HG03571 (cell line): ENCODE measurements at regions not wholly inside any gene's neighbourhood (a gene's known extent, or its start where the extent isn't known, plus 50 kb on each side); places are given as distances from the start of the nearest gene placed in this dataset.

Source experiments
- ATAC-seq: cut with Tn5 transposase; IDR thresholded peaks from one replicate; pipeline ENCODE4 v1.9.1; 2021; ENCODE audit not compliant: unreplicated experiment

DNA sequence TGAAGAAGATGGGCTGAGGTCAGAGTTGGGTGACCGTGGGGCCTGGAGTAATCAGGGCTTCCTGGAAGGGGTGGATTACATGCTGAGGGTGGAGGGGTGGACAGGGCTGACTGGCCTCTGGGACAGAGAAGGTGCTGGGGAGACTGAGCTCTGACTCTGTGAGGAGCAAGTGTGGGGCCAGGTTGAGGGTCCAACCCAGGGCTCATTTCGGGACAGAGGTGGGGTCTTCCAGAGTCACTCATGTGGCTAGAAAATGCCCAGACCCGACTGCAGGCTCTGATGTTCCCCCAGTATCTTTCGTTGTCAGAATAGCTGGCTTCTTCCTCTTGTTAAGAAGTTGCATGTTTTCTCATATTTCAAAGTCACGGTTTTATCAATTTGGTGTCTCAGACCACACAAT, 311.8 kb downstream of the PTPRU start:
- ATAC-seq: no peak

DNA sequence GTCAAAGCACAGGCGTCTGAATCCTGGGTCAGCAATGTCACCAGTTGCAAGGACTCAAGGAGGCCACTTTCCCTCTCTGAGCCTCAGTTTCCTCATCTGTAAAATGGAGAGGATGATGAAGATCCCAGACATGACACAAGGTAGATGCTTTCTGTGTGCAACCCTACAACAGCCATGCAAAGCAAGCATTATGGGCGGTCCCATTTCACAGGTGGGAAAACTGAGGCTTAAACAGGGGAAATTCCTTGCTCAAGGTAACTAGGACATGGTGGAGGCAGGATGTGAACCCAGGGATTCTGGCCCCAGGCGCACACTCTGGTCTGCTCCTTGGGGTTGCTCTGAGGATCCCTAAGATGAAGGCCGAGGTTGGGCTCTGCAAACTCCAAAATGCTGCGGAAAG, 311.0 kb downstream of the PTPRU start:
- no peak for ATAC-seq

DNA sequence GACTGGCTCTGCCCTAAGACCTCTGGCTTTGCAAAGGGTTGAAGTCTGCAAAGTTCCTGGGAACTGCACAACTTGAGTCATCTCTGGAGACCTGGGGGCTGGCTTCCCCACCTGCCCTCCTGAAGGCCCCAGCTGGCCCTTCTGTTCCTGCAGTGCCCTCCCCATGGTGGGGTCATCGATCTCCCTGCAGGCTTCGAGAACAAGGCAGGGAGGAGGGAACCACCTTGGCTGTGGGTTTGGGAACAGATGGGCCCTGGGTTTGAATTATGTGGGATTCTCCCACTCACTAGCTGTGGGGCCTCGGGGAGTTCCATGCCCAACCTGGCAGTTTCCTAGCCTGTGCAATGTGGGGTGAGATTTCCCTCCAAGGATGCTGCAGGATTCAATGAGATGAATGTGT, 310.2 kb downstream of the PTPRU start:
- ATAC-seq: no peak

DNA sequence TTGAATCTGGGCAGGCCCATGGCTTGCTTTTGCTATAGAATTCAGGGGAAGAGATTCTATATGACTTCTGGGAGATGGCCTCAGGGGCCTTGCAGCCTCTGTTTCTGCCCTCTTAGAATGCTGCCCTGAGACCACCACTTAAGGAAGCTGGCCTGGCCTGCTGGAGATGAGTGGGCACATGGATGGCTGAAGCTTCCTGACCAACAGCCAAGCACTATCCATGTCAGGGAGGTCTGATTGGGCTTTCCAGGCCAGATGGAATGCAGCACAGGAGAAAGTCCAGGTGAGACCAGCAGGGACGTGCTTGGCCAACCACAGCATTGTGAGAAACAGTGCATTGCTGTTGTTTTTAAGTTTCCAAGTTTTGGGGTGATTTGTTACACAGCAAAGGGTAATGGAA, 308.1 kb downstream of the PTPRU start:
- no peak for ATAC-seq

DNA sequence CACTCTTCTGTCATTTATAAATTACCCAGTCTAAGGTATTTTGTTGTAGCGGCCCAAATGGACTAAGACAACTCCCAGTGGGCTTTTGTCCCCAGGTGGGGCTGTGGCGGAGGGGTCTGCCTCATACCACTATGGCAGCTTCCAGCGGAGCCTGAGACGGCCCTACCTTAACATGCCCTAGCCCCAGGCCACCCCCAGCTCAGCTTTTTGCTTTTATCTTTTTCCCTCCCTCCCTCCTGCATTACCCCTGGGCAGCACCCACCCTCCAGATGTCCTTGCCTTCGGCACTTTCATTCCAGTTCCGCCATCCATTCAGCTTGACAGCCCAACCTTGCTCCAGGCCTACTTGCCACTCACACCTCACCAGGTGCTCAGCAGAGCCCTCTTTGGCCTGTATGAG, 307.3 kb downstream of the PTPRU start:
- no peak for ATAC-seq

DNA sequence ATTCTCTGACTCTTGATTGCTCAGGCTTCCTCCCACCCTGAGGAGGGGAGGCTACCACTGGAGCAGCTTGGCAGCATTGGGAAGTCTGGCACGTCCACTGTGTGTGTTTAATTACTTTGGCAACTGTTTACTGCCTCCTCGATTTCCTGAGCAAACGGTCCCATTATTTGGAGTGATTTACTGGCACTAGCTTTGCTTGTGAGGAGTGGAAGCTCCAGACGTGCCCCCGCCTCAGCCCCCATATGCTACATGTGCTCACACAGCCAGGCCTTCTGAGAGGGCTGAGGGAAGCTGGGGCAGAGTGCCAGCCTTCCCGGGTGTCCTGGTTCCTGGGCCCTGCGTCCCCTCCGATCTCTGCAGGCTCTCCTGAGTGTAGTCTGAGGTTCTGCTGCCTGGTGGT, 306.2 kb downstream of the PTPRU start:
- ATAC-seq: no peak

DNA sequence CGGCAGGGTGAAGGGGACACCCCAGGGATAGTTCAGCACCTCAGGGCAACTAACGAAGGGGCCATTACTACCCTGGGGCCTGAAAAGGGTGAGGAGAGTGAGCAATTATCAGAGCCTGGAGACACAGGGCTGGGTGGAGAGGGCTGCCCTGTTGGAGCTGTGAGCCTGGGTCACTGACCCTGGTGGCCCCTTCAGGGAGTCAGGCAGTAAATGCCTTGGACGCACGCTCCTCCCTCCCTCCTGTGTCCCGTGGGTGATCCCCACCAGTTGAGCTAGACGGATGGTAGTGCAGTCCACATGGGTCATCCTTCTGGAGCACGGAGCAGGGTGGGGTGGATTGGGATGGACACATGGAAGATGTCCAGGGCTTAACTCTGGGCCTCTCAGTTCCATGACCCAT, 305.3 kb downstream of the PTPRU start:
- ATAC-seq: no peak

DNA sequence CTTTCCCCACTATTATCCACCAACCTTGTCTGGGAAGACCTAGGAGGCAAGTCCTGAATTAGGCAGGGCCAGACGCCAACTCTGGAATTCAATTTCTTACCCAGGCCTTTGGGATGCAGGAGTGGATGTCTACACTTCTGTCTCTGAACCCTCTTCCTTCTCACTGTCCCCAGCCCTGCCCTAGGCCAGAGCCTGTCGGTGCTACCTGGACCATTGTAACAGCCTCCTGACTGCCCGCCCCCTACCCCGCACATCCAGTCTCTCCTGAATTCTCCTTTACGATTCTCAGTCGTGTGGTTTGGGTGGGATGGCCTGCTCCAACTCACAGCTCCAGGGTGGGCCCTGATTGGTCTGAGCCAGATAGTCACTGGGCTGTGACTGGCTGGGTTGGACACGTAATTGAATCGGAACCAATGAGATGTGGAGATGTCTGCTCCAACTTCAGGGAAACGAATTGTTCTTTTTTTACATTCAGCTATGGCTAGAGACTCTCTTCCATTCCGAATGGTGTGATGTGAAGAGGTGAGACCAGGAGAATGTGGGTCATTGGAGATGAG, 304.6 kb downstream of the PTPRU start:
- no peak for ATAC-seq

DNA sequence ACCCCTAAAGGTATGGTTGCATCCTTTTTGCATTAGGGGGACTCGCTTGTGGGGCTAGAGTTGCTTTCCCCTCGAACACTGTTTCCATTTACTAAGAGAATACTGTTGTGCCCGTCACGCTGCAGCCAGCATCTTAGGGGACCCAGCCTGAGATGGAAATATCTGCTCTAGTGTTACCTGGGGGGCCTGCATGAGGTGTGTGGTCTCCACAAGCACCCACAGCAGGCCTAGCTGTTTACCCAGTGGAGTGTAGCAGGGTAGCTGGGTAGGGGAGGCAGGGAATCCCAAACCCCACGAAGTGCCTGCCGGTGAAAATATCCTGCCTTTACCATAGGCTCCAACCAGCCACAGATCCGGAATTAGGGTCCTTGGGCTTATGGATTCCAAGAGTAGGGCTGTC, 303.6 kb downstream of the PTPRU start:
- no peak for ATAC-seq

DNA sequence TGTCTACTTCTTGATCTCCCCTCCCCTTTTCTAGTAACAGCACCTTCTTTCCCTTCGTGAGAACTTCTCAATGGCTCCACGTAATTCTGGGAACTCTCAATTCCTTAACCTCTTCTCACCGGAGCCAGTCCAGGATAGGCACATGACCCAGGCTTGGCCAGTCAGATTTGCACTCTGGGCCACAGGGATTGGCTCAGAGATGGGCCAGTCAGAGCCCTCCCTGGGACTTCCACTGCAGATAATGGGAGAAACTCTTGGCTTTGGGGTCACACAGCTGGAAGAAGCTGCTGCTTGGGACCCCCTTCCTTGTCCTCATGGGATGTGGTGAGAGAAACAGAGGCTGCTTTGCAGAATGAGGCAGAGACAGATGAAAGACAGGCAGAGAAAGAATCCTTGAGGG, 302.3 kb downstream of the PTPRU start:
- no peak for ATAC-seq

DNA sequence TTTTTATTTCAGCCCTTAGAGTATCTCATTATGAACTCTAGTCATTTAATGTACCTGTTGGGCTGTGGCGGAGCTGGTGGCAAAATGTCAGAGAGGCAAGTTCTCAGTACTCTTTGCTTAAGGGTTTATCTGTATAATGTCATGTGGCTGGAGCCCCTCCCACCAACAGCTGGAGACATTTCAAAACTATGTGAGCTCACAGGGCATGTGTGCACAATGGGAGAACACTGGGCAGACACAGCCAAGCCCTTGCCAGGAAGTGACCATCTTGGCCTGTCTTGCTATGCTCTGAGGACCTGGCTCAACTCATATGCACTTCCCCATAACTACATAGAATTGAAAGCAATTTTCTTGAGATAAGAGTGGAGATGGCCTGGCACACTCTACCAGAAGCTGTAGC, 296.4 kb downstream of the PTPRU start:
- ATAC-seq: no peak

DNA sequence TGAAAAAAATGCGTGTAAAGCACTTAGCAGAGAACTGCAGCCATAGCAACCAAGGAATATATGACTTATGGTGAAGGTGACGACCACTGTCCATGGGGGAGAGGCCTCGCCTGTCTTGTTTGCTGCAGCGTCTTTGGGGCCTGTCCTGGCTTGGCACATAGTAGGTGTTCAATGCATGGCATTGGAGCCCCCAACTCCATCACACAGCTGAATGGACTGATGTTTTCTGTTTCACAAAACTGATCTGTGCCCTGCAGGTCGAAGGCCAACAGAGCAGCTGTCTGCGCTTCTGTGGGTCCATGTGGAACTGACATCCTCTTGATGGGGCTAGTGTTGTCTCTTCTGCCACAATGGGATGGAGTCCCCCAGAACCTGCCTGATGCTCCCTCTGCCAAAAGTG, 296.0 kb downstream of the PTPRU start:
- ATAC-seq: no peak

DNA sequence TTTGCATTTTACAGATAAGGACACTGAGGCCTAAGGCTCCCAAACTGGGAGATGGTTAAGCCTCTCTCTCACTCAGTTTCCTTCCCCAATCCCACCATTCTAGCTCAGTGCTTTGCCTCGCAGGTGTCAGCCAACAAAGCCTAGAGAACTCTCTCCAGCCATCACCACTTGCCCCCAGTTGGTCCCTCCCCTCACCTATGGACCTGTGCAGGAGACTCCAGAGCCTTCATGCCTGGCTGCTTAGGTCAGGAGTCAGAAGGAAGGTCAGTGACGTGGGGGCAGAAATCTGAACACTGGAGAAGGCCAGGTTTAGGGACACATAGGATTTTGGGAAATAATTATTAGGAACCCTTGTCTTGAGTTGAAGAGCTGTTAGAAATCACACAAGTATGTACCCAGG, 295.3 kb downstream of the PTPRU start:
- no peak for ATAC-seq

DNA sequence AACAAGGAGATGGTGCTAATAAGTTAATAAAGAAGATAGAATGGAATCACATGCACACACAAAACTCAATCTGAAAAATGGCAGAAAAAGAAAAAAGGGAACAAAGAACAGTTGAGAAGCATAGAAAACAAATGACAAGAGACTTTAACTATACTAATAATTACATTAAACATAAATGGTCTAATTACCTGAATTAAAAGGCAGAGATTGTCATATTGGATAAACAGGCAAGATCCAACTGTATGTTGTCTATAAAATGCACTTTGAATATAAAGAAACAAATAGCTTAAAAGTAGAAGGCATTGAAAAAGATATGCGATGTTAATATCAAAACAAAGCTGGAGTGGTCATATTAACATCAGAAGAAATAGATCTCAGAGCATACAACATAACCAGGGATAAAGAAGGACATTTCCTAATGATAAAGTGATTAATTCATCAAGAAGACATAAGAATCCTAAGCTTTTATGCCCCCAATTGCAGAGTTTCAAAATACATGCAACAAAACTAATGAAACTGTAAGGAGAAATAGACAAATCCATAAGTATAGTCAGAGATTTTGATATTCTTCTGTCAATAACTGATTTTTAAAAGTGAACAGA, 293.5 kb downstream of the PTPRU start:
- no peak for ATAC-seq

DNA sequence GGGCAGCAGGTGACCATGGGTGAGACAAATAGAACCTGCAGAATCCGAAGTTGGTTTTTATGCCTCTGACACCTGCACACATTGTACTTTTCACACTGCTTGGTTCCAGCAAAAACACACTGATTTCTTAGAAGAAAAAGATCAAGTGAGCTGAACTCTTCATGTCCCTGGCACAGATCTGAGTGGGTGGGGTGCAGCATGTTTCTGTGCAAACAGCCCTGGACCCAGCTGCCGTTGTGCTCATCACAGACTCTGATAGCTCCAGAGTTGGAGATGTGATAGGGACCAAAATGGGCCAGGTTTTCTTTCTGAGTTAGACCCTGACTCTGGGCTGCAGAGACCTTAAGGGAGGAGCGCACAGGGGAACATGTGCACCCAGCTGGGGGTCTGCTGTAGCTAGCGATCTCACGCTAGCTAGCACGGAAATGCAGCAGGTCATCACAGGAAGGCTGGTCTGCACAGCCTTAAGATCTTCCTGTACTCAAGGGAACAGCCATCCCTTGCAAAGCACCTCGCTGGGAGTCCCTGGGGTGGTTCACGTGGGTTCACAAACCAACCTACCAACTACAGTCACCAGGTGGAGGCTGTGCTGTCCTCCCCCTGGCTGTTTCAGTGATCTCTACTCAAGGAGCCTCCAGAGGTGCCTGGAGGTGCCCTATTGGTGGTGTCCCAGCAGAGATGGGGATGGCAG, 291.1 kb downstream of the PTPRU start:
- ATAC-seq: no peak

DNA sequence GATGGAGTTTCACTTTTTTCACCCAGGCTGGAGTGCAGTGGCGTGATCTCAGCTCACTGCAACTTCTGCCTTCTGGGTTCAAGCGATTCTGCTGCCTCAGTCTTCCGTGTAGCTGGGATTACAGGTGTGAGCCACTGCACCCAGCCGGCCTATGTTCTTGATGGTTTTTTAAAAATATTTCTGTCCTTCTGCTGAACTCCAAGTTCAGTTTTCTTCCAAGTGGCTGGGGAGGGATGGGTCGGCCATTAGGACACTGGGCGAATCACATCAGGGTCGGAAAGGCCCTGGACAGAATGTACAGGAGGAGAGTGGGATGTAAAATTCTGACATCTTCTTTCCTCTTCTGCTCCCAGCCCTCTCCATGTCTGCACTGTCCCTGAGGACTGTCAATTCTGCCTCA, 289.6 kb downstream of the PTPRU start:
- no peak for ATAC-seq

DNA sequence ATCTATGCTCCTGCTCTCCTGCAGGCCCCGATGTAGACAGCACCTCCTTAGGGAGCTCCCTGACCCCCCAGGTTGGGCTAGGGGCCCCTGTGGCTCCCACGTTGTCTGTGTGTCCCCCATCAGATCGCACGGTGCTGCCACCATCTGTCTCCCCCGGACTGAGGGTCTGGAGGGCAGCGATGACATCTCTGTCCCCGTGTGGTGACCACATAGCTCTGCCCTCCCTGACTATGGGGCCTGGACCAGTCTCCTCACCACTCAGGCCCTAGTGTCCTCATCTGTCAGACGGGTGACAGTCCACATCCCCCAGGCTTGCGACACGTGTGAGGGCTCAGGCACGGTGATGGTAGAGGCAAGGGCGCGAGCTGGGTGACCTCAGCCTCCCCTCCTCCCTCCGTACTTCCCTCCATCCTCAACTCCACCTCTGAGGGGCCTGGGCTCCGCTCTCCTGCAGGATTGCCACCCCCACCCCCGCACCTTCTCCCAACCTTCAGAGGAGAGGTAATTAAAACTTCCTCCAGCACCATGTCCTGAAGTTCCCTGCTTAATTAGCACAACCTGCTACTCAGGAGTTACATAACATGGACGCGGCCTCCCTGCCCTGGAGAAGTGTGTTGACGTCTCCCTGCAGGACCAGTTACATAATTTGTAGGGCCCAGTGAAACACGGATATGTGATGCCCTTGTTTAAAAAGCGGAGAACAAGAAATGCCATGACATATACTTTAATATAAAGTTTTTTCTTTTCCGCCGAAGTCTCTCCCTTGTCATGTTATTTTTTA, 288.2 kb downstream of the PTPRU start:
- ATAC-seq: no peak

DNA sequence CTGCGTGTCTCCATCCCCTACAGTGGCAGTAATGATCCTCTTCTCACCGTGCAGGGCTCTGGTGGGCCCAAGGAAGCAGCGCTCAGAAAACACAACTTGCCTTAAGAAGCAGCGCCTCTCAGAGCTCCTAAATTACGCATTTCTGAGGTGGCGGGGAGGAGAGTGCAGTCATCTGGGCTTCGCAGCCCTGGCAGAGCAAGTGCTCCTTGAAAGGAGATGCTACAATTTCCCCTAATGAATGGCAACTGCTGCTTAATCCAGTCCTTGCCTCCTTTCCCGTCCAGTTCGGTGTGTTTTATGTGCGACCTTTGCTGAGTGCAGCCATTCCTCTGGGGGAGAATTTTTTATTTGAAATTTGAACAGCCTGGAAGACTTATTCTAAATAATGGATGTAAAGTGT, 287.3 kb downstream of the PTPRU start:
- ATAC-seq: no peak

DNA sequence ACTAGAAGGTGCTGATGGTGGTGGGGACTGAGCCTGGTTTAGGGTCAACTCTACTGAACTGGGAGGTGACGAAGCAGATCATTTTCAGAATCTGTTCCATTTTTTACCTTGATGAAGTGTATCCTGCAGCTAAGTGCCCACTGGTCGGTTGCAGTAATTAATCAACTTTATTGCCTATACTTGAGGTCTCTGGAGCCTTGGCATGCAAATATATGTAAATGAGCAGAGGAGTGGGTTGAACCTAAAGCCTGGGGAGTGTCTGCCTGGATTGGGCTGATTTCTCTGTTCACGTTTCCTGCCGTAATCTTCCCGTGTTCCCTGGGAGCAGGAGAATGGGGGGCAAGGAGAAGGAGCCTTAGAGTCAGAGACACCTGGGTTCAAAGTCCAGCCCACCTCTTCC, 286.8 kb downstream of the PTPRU start:
- ATAC-seq: no peak

DNA sequence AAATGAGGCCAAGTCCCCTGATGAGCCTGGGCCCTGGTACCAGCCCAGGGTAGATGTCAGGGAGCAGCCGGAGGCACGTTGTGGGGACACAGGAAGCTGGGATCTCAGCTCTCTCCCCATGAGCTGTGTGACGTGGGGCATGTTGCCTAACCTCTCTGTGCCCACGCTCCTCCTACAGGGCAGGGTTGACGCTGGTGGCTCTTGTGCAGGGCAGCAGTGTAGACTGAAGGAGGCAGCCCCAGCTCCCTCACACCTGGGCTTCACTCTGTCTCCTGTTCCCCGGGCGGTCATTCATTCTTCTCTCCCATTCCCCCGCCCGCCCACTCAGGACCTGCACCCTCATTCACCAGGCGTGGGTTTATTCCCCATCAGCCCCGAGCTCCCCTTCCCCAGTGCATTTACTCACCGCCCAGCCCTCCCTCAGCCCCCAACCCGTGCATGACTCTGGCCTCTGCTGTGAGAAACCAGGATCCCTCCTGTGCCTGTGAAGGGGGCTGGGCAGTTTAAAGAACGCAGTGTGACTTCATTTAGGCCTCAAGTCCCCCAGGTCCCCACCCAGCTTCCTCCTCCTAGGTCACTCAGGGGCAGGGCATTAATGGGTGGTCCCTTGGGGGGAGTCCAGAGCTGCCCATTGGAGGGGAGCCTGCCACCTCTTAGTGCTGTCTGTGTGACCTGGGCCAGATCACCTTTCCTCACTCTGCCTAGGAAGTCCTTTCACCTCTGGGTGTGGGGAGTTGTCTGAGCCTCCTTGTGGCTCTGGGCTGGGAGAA, 285.7 kb downstream of the PTPRU start:
- no peak for ATAC-seq

DNA sequence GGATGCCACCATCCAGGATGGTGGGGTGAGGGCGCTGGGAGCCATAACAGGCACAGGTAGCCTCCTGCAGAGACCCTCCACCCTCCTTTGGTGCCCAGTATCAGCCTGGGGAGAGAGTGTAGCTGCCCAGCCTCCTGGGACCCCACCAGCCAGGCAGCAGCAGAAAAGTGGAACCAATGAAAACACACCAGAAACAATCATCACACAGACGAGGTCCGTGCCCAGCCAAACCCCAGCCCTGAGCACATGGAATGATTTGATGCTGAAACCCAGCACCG, 285.1 kb downstream of the PTPRU start:
- no peak for ATAC-seq
